Right lobe of liver (tissue), 6 donors: ENCODE measurements at regions not wholly inside any gene's neighbourhood (a gene's known extent, or its start where the extent isn't known, plus 50 kb on each side); places are given as distances from the start of the nearest gene placed in this dataset.
"Not testable (repeated sequence)": the region's sequence is repeated elsewhere in the genome, so short reads cannot be mapped to it uniquely, and the experiment has no call there.

Experiments
- ATAC-seq, 4 donors: fragments of 200-7000 bp; cut with Tn5 transposase; one replicate each; pipeline ENCODE4 v1.9.1; 2020; ENCODE audit warnings: mild to moderate bottlenecking in 4 of 4, moderate library complexity in 4 of 4
- DNase-seq, 3 donors: peaks; one replicate each; pipeline ENCODE4 v3.0.0-alpha.2; 2020
- H3K27ac ChIP-seq, 3 donors: fragments of 200-600 bp; one replicate each; pipeline ENCODE4 v1.8.0; 2022
- H3K27me3 ChIP-seq, 2 donors: fragments of 200-600 bp; one replicate each; pipeline ENCODE4 v1.8.0; 2022
- H3K36me3 ChIP-seq, 4 donors: fragments of 200-600 bp; sonication (generic) in 1 of 4; one replicate each; pipeline versions ENCODE4 v1.5.1 to v1.8.0; 2017 to 2022; ENCODE audit warnings: control low read depth in 1 of 4
- H3K4me1 ChIP-seq, 4 donors: fragments of 200-600 bp; sonication (generic) in 1 of 4; one replicate each; pipeline versions ENCODE4 v1.5.1 to v1.8.0; 2017 to 2022; ENCODE audit warnings: control low read depth in 1 of 4
- H3K4me3 ChIP-seq, 3 donors: fragments of 200-600 bp; one replicate each; pipeline ENCODE4 v1.8.0; 2022
- H3K9me3 ChIP-seq, 4 donors: fragments of 200-600 bp; sonication (generic) in 1 of 4; one replicate each; pipeline versions ENCODE4 v1.5.1 to v1.8.0; 2017 to 2022; ENCODE audit warnings: control low read depth in 1 of 4
- POLR2A ChIP-seq: fragments of 450-650 bp; IDR thresholded peaks from one replicate; pipeline ENCODE4 v1.6.1; 2017; ENCODE audit warnings: antibody characterized with exemption, mild to moderate bottlenecking
- WGBS: methylation state at CpG from one replicate; pipeline ENCODE4 v1.1.6; 2018; ENCODE audit warnings: low coverage, low lambda C conversion rate; ENCODE audit not compliant: insufficient coverage; ENCODE audit errors: missing lambda C conversion rate; 5-methylcytosine and 5-hydroxymethylcytosine counted together
- intact Hi-C, 2 donors: fragments of 100-400 bp; cut with DNase I; formaldehyde crosslinking; loops; one replicate each; pipeline versions ENCODE4 v1.11.2 to v1.14.1; 2022
- TF ChIP-seq, protein P1 (sequence below), 4 donors: fragments of 200-600 bp in 3 of 4; fragments of 450-650 bp in 1 of 4; IDR thresholded peaks; one replicate each; pipeline versions ENCODE4 v1.5.1 to v1.8.0; 2016 to 2022; ENCODE audit warnings: antibody characterized with exemption in 4 of 4, mild to moderate bottlenecking in 2 of 4
- donor health status: DM: no; HTN: yes; CAD: no.
- donor health status: DM: no; HTN: no; CAD: no.
- donor health status: DM: no; HTN: no; CAD: no.
- donor health status: DM: no; HTN: yes; CAD: no.
- donor health status: DM: no; HTN: yes; CAD: no.

DNA sequence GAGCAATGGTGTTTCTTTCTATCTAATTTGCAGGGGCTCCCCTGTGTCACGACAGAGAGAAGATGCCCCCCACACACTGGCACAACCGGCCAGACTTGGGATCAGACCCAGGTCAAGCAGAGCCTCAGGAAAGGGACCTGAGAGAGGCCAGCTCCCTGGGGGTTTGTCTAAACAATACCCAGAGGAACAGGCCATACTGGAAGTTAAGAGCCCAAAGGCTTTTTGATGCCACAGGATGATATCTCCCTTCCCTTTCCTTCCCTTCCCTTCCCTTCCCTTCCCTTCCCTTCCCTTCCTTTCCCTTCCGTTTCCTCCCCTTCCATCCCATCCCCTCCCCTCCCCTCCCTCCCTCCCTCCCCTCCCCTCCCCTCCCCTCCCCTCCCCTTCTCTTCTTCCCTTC lies 139.2 kb downstream of the ARL4C start:
- H3K27ac ChIP-seq: no peak overlapping the region
- no peaks in the 10 kb centered on the region for H3K36me3 ChIP-seq
- H3K4me3 ChIP-seq: no peak overlapping the region
- H3K9me3 ChIP-seq: no peaks in the 10 kb centered on the region
- TF ChIP-seq, protein P1, sequence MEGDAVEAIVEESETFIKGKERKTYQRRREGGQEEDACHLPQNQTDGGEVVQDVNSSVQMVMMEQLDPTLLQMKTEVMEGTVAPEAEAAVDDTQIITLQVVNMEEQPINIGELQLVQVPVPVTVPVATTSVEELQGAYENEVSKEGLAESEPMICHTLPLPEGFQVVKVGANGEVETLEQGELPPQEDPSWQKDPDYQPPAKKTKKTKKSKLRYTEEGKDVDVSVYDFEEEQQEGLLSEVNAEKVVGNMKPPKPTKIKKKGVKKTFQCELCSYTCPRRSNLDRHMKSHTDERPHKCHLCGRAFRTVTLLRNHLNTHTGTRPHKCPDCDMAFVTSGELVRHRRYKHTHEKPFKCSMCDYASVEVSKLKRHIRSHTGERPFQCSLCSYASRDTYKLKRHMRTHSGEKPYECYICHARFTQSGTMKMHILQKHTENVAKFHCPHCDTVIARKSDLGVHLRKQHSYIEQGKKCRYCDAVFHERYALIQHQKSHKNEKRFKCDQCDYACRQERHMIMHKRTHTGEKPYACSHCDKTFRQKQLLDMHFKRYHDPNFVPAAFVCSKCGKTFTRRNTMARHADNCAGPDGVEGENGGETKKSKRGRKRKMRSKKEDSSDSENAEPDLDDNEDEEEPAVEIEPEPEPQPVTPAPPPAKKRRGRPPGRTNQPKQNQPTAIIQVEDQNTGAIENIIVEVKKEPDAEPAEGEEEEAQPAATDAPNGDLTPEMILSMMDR (IDR thresholded peaks at IDR 0.05): no peak
- TF ChIP-seq POLR2A: no peak
- ATAC-seq (no peak), DNase-seq (no peak)
- intact Hi-C loops: no loop called here
- no CpG with 5 or more reads among the region's 3 CpGs for WGBS
- H3K27me3 ChIP-seq: no peaks in the 10 kb centered on the region
- H3K4me1 ChIP-seq: peaks cover 0 to 2% (median 0%) of the 10 kb centered on the region in 4 donors

DNA sequence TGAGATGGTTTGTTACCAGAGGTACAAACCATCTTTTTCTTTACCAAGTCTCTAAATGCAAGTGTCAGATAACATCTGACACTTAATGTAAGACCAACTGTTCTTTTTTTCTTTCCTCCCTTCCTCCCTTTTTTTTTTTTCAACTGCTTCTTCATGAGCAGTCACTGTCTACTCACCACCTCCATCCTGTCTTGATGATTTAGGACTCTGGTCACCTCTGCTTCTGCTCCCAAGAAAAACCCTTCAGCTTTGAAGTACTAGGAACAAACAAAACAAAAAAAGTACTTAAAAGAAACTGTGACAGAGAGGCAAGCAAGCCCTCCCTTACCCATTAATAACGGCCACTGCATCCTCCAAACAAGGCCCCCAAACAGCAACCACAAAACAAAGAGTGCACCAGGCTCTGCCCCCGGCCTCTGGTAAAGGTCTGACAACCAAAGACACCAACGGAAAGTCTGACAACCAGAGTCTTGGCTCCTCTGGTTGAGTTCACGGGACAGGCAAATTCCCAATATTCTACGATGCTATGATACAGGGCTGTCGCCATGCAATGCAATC lies 141.0 kb downstream of the ARL4C start:
- Histone ChIP-seq H3K9me3 (no peaks in the 10 kb centered on the region), H3K36me3 (no peaks in the 10 kb centered on the region), H3K4me1 (no peaks in the 10 kb centered on the region), H3K4me3 (no peak overlapping the region), H3K27ac (no peak overlapping the region), H3K27me3 (no peaks in the 10 kb centered on the region)
- ATAC-seq (no peak), DNase-seq (no peak)
- intact Hi-C loops: no loop called here
- WGBS: 35% methylated on average over 4 of the region's 6 CpGs
- TF ChIP-seq POLR2A: no peak
- TF ChIP-seq, protein P1 (IDR thresholded peaks at IDR 0.05): no peak

DNA sequence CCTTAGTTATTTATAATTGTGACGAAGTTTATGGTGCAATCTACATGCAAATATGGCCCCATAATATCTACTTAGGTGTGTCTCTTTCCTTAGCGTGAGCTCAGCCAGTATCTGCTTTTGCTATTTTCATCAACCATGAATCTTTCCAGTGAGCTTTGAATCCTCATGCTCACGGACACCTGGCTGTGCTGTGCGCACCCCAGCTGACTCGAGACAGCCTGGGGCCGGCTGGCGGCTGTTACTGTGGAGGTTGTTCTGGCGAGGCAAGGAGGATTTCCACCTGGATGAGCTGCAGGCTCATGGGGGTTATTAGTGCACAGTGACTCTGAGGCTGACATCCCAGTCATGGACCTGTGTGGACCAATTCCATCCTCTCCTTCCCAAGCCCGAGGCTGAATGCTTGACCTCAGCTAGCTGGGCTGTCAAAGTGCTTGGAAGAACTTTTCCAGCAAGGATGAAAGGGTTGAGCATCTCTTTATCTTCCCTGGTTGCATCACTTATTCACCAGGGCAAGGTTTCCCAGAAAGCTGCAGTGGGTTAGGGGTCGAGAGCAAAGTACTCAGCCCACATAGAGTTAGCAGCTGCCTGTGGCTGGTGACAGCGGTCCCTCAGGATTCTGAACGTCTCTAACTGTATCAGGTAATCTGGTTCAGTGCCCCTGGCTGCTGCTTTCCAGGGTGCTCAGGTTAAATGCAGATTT lies 141.7 kb downstream of the ARL4C start:
- ATAC-seq (no peak), DNase-seq (no peak)
- 49% methylated on average over 2 of the region's 12 CpGs for WGBS

DNA sequence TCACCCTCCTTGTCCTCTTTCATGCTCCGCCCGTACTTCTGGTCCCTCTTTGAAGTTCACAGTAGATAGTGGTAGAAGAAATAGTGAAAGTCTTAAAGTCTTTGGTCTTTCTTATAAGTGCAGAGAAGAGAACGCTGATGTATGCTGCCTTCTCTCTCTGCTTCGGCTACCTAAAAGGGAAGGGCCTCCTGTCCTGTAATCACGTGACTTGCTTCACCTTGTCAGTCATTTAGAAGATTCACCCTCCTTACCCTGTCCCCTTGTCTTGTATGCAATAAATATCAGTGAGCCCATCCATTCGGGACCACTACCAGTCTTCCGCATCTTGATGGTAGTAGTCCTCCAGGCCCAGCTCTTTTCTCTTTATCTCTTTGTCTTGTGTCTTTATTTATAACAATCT lies 144.6 kb downstream of the ARL4C start:
- no peak for ATAC-seq
- no peak for DNase-seq
- 88% methylated on average over 6 of the region's 7 CpGs for WGBS
- Histone ChIP-seq H3K27ac (no peak overlapping the region), H3K4me3 (no peak overlapping the region), H3K9me3 (no peaks in the 10 kb centered on the region), H3K36me3 (no peaks in the 10 kb centered on the region), H3K4me1 (no peaks in the 10 kb centered on the region), H3K27me3 (no peaks in the 10 kb centered on the region)
- intact Hi-C loops: no loop called here
- TF ChIP-seq, protein P1 (IDR thresholded peaks at IDR 0.05): no peak
- TF ChIP-seq POLR2A: no peak

More for the DNA sequence above, 141.7 kb downstream of the ARL4C start:
- Histone ChIP-seq H3K4me1 (no peaks in the 10 kb centered on the region), H3K27ac (no peak overlapping the region), H3K36me3 (no peaks in the 10 kb centered on the region), H3K27me3 (no peaks in the 10 kb centered on the region), H3K9me3 (no peaks in the 10 kb centered on the region), H3K4me3 (no peak overlapping the region)
- TF ChIP-seq POLR2A: no peak
- TF ChIP-seq, protein P1 (IDR thresholded peaks at IDR 0.05): no peak
- intact Hi-C loops: no loop called here

DNA sequence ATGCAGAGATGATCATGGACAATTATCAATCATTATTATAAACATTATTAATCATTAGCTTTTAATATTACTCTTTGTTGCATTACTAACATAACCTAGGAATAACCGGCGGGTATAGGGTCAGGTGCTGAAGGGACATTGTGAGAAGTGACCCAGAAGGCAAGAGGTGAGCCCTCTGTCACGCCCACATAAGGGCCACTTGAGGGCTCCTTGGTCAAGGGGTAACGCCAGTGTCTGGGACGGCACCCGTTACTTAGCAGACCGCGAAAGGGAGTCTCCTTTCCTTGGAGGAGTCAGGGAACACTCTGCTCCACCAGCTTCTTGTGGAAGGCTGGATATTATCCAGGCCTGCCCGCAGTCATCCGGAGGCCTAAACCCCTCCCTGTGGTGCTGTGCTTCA lies 145.0 kb downstream of the ARL4C start:
- H3K27ac ChIP-seq, H3K4me3 ChIP-seq, ATAC-seq, H3K9me3 ChIP-seq, DNase-seq, intact Hi-C loops, H3K27me3 ChIP-seq, H3K36me3 ChIP-seq, H3K4me1 ChIP-seq: not testable (repeated sequence)
- 93% methylated on average over 3 of the region's 10 CpGs for WGBS
